Testis (tissue), 2 donors: ENCODE measurements at regions not wholly inside any gene's neighbourhood (a gene's known extent, or its start where the extent isn't known, plus 50 kb on each side); places are given as distances from the start of the nearest gene placed in this dataset.

Source experiments
- CTCF ChIP-seq, 3 experiments: fragments of 450-650 bp in 2 of 3; fragments of 200-600 bp in 1 of 3; sonication (generic) in 1 of 3; IDR thresholded peaks; one replicate each; pipeline ENCODE4 v1.5.1; 2016 to 2019; ENCODE audit warnings: antibody characterized with exemption in 3 of 3, mild to moderate bottlenecking in 2 of 3, moderate library complexity in 1 of 3
- POLR2A ChIP-seq: fragments of 450-650 bp; IDR thresholded peaks from one replicate; pipeline ENCODE4 v1.6.1; 2017; ENCODE audit warnings: antibody characterized with exemption, mild to moderate bottlenecking, moderate library complexity

GRCh38 chr14:85963486-85963885 is 433.5 kb downstream of the FLRT2 start:
- TF ChIP-seq POLR2A: no peak
- TF ChIP-seq CTCF (IDR thresholded peaks at IDR 0.05): no peak
